NB4 (cell line): ENCODE measurements at regions not wholly inside any gene's neighbourhood (a gene's known extent, or its start where the extent isn't known, plus 50 kb on each side); places are given as distances from the start of the nearest gene placed in this dataset.

Experiments
- DNase-seq: peaks from one replicate; pipeline ENCODE4 v3.0.0; 2010; ENCODE audit warnings: low read depth
- H3K4me3 ChIP-seq: one replicate; pipeline ENCODE4 v1.5.1; 2011; ENCODE audit warnings: mild to moderate bottlenecking, low read depth, low read length, moderate library complexity
- CTCF ChIP-seq: IDR thresholded peaks from one replicate; pipeline ENCODE4 v1.5.1; 2012; ENCODE audit warnings: low read depth, low read length
- MAX ChIP-seq: IDR thresholded peaks from 2 replicates; pipeline ENCODE4 v1.6.1; 2011; ENCODE audit warnings: low read depth, low read length
- MYC ChIP-seq: IDR thresholded peaks from 2 replicates; pipeline ENCODE4 v1.6.1; 2011; ENCODE audit warnings: low read depth, low read length
- POLR2A ChIP-seq: IDR thresholded peaks from 2 replicates; pipeline ENCODE4 v1.6.1; 2011; ENCODE audit warnings: mild to moderate bottlenecking; ENCODE audit not compliant: insufficient read length; ENCODE audit errors: extremely low read depth

- DNase-seq, result no peak
- H3K4me3 ChIP-seq, result no peak overlapping the region
- TF ChIP-seq MYC (no peak), MAX (no peak), POLR2A (no peak), CTCF (no peak)
Measured at GRCh38 chr10:65796472-65796871, 1129.4 kb upstream of the LRRTM3 start.

- DNase-seq, result no peak
Measured at GRCh38 chr10:65798133-65798532, 1127.7 kb upstream of the LRRTM3 start.

GRCh38 chr10:65802391-65802790 is 1123.4 kb upstream of the LRRTM3 start:
- no peak overlapping the region for H3K4me3 ChIP-seq
- no peak for DNase-seq
- no peak for TF ChIP-seq MYC
- TF ChIP-seq CTCF, result no peak

More at GRCh38 chr10:65798133-65798532, 1127.7 kb upstream of the LRRTM3 start:
- TF ChIP-seq CTCF (no peak), MAX (no peak), MYC (no peak), POLR2A (no peak)
- H3K4me3 ChIP-seq, result no peak overlapping the region

- no peak for DNase-seq
- TF ChIP-seq MYC, result no peak
- TF ChIP-seq MAX, result no peak
- TF ChIP-seq POLR2A, result no peak
- no peak for TF ChIP-seq CTCF
- no peak overlapping the region for H3K4me3 ChIP-seq
Measured at GRCh38 chr10:65805511-65805910, 1120.3 kb upstream of the LRRTM3 start.

- TF ChIP-seq POLR2A, result no peak
- no peak for DNase-seq
- H3K4me3 ChIP-seq, result no peak overlapping the region
Measured at GRCh38 chr10:65805993-65806392, 1119.8 kb upstream of the LRRTM3 start.

- no peak for DNase-seq
- no peak for TF ChIP-seq MAX
- no peak for TF ChIP-seq POLR2A
- no peak for TF ChIP-seq CTCF
- no peak for TF ChIP-seq MYC
- H3K4me3 ChIP-seq, result no peak overlapping the region
Measured at GRCh38 chr10:65808687-65809333, 1117.0 kb upstream of the LRRTM3 start.
